Activated CD4-positive, CD25-positive, alpha-beta regulatory T cell treated with anti-CD3 and anti-CD28 coated beads, Interleukin-2, amount 50 U/mL, for 72 hours (primary cell): ENCODE measurements at regions not wholly inside any gene's neighbourhood (a gene's known extent, or its start where the extent isn't known, plus 50 kb on each side); places are given as distances from the start of the nearest gene placed in this dataset.
"Not testable (repeated sequence)": the region's sequence is repeated elsewhere in the genome, so short reads cannot be mapped to it uniquely, and the experiment has no call there.

Experiments used
- DNase-seq: peaks from one replicate; pipeline ENCODE4 v3.0.0; 2021

GRCh38 chr9:26142631-26143030, 464.4 kb upstream of the TUSC1 start:
- no peak for DNase-seq

GRCh38 chr9:26142201-26142600, 464.0 kb upstream of the TUSC1 start:
- DNase-seq, result no peak

- DNase-seq, result no peak
These were observed 455.3 kb upstream of the TUSC1 start for GRCh38 chr9:26133537-26133936.

- DNase-seq, result no peak
These were observed 454.6 kb upstream of the TUSC1 start for GRCh38 chr9:26132746-26133312.

- DNase-seq, result no peak
These were observed 453.6 kb upstream of the TUSC1 start for GRCh38 chr9:26131886-26132285.

GRCh38 chr9:26129217-26129616, 451.0 kb upstream of the TUSC1 start:
- no peak for DNase-seq

- DNase-seq, result no peak
These were observed 447.4 kb upstream of the TUSC1 start for GRCh38 chr9:26125693-26126092.

GRCh38 chr9:26116085-26116484, 437.8 kb upstream of the TUSC1 start:
- DNase-seq, result not testable (repeated sequence)

- DNase-seq, result no peak
These were observed 434.5 kb upstream of the TUSC1 start for GRCh38 chr9:26112724-26113123.

- DNase-seq, result no peak
These were observed 408.2 kb upstream of the TUSC1 start for GRCh38 chr9:26086396-26086795.

GRCh38 chr9:26081847-26082246, 403.6 kb upstream of the TUSC1 start:
- no peak for DNase-seq

- DNase-seq, result no peak
These were observed 400.5 kb upstream of the TUSC1 start for GRCh38 chr9:26078706-26079105.

- DNase-seq, result no peak
These were observed 399.6 kb upstream of the TUSC1 start for GRCh38 chr9:26077860-26078259.

GRCh38 chr9:26067608-26068007, 389.4 kb upstream of the TUSC1 start:
- DNase-seq, result no peak

- no peak for DNase-seq
These were observed 388.0 kb upstream of the TUSC1 start for GRCh38 chr9:26066237-26066636.

GRCh38 chr9:26061948-26062575, 383.8 kb upstream of the TUSC1 start:
- no peak for DNase-seq

GRCh38 chr9:26058111-26058895, 380.1 kb upstream of the TUSC1 start:
- DNase-seq, result no peak

GRCh38 chr9:26057050-26057449, 378.8 kb upstream of the TUSC1 start:
- DNase-seq, result no peak

- DNase-seq, result no peak
These were observed 376.6 kb upstream of the TUSC1 start for GRCh38 chr9:26054600-26055520.

- DNase-seq, result no peak
These were observed 375.7 kb upstream of the TUSC1 start for GRCh38 chr9:26053954-26054353.

GRCh38 chr9:26043431-26043830, 365.2 kb upstream of the TUSC1 start:
- DNase-seq, result no peak

GRCh38 chr9:26034786-26035185, 356.5 kb upstream of the TUSC1 start:
- DNase-seq, result no peak

- DNase-seq, result no peak
These were observed 355.1 kb upstream of the TUSC1 start for GRCh38 chr9:26033336-26033735.
